ENCODE measurements at regions not wholly inside any gene's neighbourhood (a gene's known extent, or its start where the extent isn't known, plus 50 kb on each side); places are given as distances from the start of the nearest gene placed in this dataset.

- DNase-seq (ENCODE audit: low read depth) (no peak), FAIRE-seq (no peak)
- Histone ChIP-seq H3K36me3 (ENCODE audit: control insufficient read depth, insufficient read depth, low read length) (no peaks in the 10 kb centered on the region), H3K27me3 (ENCODE audit: control insufficient read depth, insufficient read depth, low read length) (no peaks in the 10 kb centered on the region), H3K4me3 (ENCODE audit: low read depth, low read length) (no peak overlapping the region)
- no peak for TF ChIP-seq CTCF (IDR thresholded peaks at IDR 0.05; ENCODE audit: insufficient read depth, low read length, severe bottlenecking)
Observed at GRCh38 chr9:99718631-99719030, 103.1 kb upstream of the NR4A3 start.

GRCh38 chr9:99720455-99721050 lies 101.1 kb upstream of the NR4A3 start:
- TF ChIP-seq CTCF (IDR thresholded peaks at IDR 0.05; ENCODE audit: insufficient read depth, low read length, severe bottlenecking): no peak
- Histone ChIP-seq H3K4me3 (ENCODE audit: low read depth, low read length) (no peak overlapping the region), H3K27me3 (ENCODE audit: control insufficient read depth, insufficient read depth, low read length) (no peaks in the 10 kb centered on the region), H3K36me3 (ENCODE audit: control insufficient read depth, insufficient read depth, low read length) (no peaks in the 10 kb centered on the region)
- DNase-seq (ENCODE audit: low read depth): no peak
- FAIRE-seq: no peak

GRCh38 chr9:99721898-99722297 lies 99.8 kb upstream of the NR4A3 start:
- Histone ChIP-seq H3K36me3 (ENCODE audit: control insufficient read depth, insufficient read depth, low read length) (no peaks in the 10 kb centered on the region), H3K4me3 (ENCODE audit: low read depth, low read length) (no peak overlapping the region), H3K27me3 (ENCODE audit: control insufficient read depth, insufficient read depth, low read length) (no peaks in the 10 kb centered on the region)
- no peak for DNase-seq (ENCODE audit: low read depth)
- FAIRE-seq: no peak
- TF ChIP-seq CTCF (IDR thresholded peaks at IDR 0.05; ENCODE audit: insufficient read depth, low read length, severe bottlenecking): no peak

- no peak for TF ChIP-seq CTCF (IDR thresholded peaks at IDR 0.05; ENCODE audit: insufficient read depth, low read length, severe bottlenecking)
- no peak for FAIRE-seq
- no peak for DNase-seq (ENCODE audit: low read depth)
- H3K4me3 ChIP-seq (ENCODE audit: low read depth, low read length): no peak overlapping the region
- H3K36me3 ChIP-seq (ENCODE audit: control insufficient read depth, insufficient read depth, low read length): no peaks in the 10 kb centered on the region
- no peaks in the 10 kb centered on the region for H3K27me3 ChIP-seq (ENCODE audit: control insufficient read depth, insufficient read depth, low read length)
Observed at GRCh38 chr9:99722877-99723276, 98.8 kb upstream of the NR4A3 start.

- FAIRE-seq (no peak), DNase-seq (ENCODE audit: low read depth) (no peak)
- H3K4me3 ChIP-seq (ENCODE audit: low read depth, low read length): no peak overlapping the region
- H3K36me3 ChIP-seq (ENCODE audit: control insufficient read depth, insufficient read depth, low read length): no peaks in the 10 kb centered on the region
- no peaks in the 10 kb centered on the region for H3K27me3 ChIP-seq (ENCODE audit: control insufficient read depth, insufficient read depth, low read length)
- TF ChIP-seq CTCF (IDR thresholded peaks at IDR 0.05; ENCODE audit: insufficient read depth, low read length, severe bottlenecking): no peak
Observed at GRCh38 chr9:99724640-99725039, 97.0 kb upstream of the NR4A3 start.

- DNase-seq (ENCODE audit: low read depth): peak; percentile 24
- Histone ChIP-seq H3K4me3 (ENCODE audit: low read depth, low read length) (no peak overlapping the region), H3K27me3 (ENCODE audit: control insufficient read depth, insufficient read depth, low read length) (no peaks in the 10 kb centered on the region), H3K36me3 (ENCODE audit: control insufficient read depth, insufficient read depth, low read length) (no peaks in the 10 kb centered on the region)
- no peak for TF ChIP-seq CTCF (IDR thresholded peaks at IDR 0.05; ENCODE audit: insufficient read depth, low read length, severe bottlenecking)
- no peak for FAIRE-seq
Observed at GRCh38 chr9:99725852-99726251, 95.8 kb upstream of the NR4A3 start.

All from bronchial epithelial cell (primary cell).